Keratinocyte (primary cell): ENCODE measurements at regions not wholly inside any gene's neighbourhood (a gene's known extent, or its start where the extent isn't known, plus 50 kb on each side); places are given as distances from the start of the nearest gene placed in this dataset.

Experiments
- CTCF ChIP-seq, 3 experiments: IDR thresholded peaks in 1 of 3; conservative IDR thresholded peaks in 1 of 3; optimal IDR thresholded peaks in 1 of 3; 2 replicates in 2 of 3; 3 replicates in 1 of 3; pipeline versions ENCODE3 to v1.5.1; 2011; ENCODE audit warnings: low read length in 3 of 3, mild to moderate bottlenecking in 3 of 3, moderate library complexity in 2 of 3, control low read depth in 1 of 3, inconsistent platforms in 1 of 3; ENCODE audit not compliant: insufficient read depth in 2 of 3; ENCODE audit errors: extremely low read depth in 1 of 3
- EZH2 ChIP-seq: IDR thresholded peaks from one replicate; pipeline ENCODE4 v1.6.1; 2012; ENCODE audit warnings: inconsistent platforms, mild to moderate bottlenecking, low read length, moderate library complexity

DNA sequence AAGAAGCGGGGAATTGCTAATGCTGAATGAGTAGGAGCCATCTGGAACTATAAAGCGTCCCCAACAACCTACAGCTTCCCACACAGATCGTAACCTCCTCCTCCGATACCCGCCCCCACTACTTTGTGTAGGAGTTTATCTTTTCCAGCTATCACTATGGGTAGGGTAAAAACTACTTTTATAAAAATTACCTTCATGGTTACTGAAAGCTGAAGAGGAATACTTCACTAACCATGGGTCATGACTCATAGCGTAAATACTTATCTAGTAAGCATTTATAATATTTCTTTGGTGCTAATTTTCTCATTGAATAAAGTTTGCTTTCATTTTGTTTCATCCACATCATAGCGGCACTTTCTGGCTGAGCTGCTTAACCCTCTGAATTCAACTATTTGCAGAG lies 79.4 kb upstream of the TNIP3 start:
- TF ChIP-seq CTCF (optimal IDR thresholded peaks at IDR 0.05 in 1 of 3, IDR thresholded peaks at IDR 0.05 in 1 of 3, conservative IDR thresholded peaks at IDR 0.05 in 1 of 3; ENCODE audit: extremely low read depth in 1 of 3, insufficient read depth in 2 of 3, low read length in 3 of 3) = no peak
- no peak for TF ChIP-seq EZH2
